ENCODE measurements at regions not wholly inside any gene's neighbourhood (a gene's known extent, or its start where the extent isn't known, plus 50 kb on each side); places are given as distances from the start of the nearest gene placed in this dataset.

- TF ChIP-seq, protein P1, sequence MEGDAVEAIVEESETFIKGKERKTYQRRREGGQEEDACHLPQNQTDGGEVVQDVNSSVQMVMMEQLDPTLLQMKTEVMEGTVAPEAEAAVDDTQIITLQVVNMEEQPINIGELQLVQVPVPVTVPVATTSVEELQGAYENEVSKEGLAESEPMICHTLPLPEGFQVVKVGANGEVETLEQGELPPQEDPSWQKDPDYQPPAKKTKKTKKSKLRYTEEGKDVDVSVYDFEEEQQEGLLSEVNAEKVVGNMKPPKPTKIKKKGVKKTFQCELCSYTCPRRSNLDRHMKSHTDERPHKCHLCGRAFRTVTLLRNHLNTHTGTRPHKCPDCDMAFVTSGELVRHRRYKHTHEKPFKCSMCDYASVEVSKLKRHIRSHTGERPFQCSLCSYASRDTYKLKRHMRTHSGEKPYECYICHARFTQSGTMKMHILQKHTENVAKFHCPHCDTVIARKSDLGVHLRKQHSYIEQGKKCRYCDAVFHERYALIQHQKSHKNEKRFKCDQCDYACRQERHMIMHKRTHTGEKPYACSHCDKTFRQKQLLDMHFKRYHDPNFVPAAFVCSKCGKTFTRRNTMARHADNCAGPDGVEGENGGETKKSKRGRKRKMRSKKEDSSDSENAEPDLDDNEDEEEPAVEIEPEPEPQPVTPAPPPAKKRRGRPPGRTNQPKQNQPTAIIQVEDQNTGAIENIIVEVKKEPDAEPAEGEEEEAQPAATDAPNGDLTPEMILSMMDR (conservative IDR thresholded peaks at IDR 0.05; ENCODE audit: low read length) = no peak
- no peak for TF ChIP-seq EZH2phosphoT487 (IDR thresholded peaks at IDR 0.05; ENCODE audit: borderline replicate concordance, low read depth, low read length)
These were observed 253.1 kb upstream of the IRF2BP2 start for GRCh38 chr1:234862944-234863515.

Measured in OCI-LY7 (cell line).